ENCODE measurements at regions not wholly inside any gene's neighbourhood (a gene's known extent, or its start where the extent isn't known, plus 50 kb on each side); places are given as distances from the start of the nearest gene placed in this dataset.

- Histone ChIP-seq H3K27ac (ENCODE audit: low read depth in 2 of 2, low read length in 2 of 2) (no peak overlapping the region), H3K4me1 (ENCODE audit: control insufficient read depth in 2 of 2, insufficient read depth in 2 of 2, low read length in 2 of 2) (no peaks in the 10 kb centered on the region), H3K27me3 (ENCODE audit: control insufficient read depth in 2 of 2, insufficient read depth in 2 of 2, low read length in 2 of 2) (no peaks in the 10 kb centered on the region), H3K9ac (ENCODE audit: low read depth in 1 of 2, low read length in 2 of 2) (no peak overlapping the region), H3K9me3 (ENCODE audit: control insufficient read depth in 2 of 2, low read length in 2 of 2) (no peaks in the 10 kb centered on the region), H3K36me3 (ENCODE audit: control insufficient read depth in 2 of 2, insufficient read depth in 2 of 2, low read length in 2 of 2) (no peaks in the 10 kb centered on the region), H3K4me3 (ENCODE audit: low read length in 2 of 2) (no peak overlapping the region)
Measured at GRCh38 chr6:90435207-90435899, 138.7 kb upstream of the BACH2 start.

GRCh38 chr6:90434094-90434493 is 137.5 kb upstream of the BACH2 start:
- H3K27ac ChIP-seq (ENCODE audit: low read depth in 2 of 2, low read length in 2 of 2): no peak overlapping the region
- peaks cover 0 to 2% of the 10 kb centered on the region in 2 donors for H3K9me3 ChIP-seq (ENCODE audit: control insufficient read depth in 2 of 2, low read length in 2 of 2)
- H3K9ac ChIP-seq (ENCODE audit: low read depth in 1 of 2, low read length in 2 of 2): no peak overlapping the region
- H3K4me1 ChIP-seq (ENCODE audit: control insufficient read depth in 2 of 2, insufficient read depth in 2 of 2, low read length in 2 of 2): no peaks in the 10 kb centered on the region
- H3K27me3 ChIP-seq (ENCODE audit: control insufficient read depth in 2 of 2, insufficient read depth in 2 of 2, low read length in 2 of 2): no peaks in the 10 kb centered on the region
- no peaks in the 10 kb centered on the region for H3K36me3 ChIP-seq (ENCODE audit: control insufficient read depth in 2 of 2, insufficient read depth in 2 of 2, low read length in 2 of 2)
- no peak overlapping the region for H3K4me3 ChIP-seq (ENCODE audit: low read length in 2 of 2)

- no peaks in the 10 kb centered on the region for H3K4me1 ChIP-seq (ENCODE audit: control insufficient read depth in 2 of 2, insufficient read depth in 2 of 2, low read length in 2 of 2)
- H3K36me3 ChIP-seq (ENCODE audit: control insufficient read depth in 2 of 2, insufficient read depth in 2 of 2, low read length in 2 of 2): no peaks in the 10 kb centered on the region
- H3K9me3 ChIP-seq (ENCODE audit: control insufficient read depth in 2 of 2, low read length in 2 of 2): peaks cover 0 to 2% of the 10 kb centered on the region in 2 donors
- no peak overlapping the region for H3K4me3 ChIP-seq (ENCODE audit: low read length in 2 of 2)
- H3K27me3 ChIP-seq (ENCODE audit: control insufficient read depth in 2 of 2, insufficient read depth in 2 of 2, low read length in 2 of 2): no peaks in the 10 kb centered on the region
- no peak overlapping the region for H3K9ac ChIP-seq (ENCODE audit: low read depth in 1 of 2, low read length in 2 of 2)
- H3K27ac ChIP-seq (ENCODE audit: low read depth in 2 of 2, low read length in 2 of 2): no peak overlapping the region
Measured at GRCh38 chr6:90432937-90433336, 136.3 kb upstream of the BACH2 start.

GRCh38 chr6:90432041-90432775 is 135.6 kb upstream of the BACH2 start:
- H3K4me1 ChIP-seq (ENCODE audit: control insufficient read depth in 2 of 2, insufficient read depth in 2 of 2, low read length in 2 of 2): no peaks in the 10 kb centered on the region
- H3K27ac ChIP-seq (ENCODE audit: low read depth in 2 of 2, low read length in 2 of 2): no peak overlapping the region
- no peaks in the 10 kb centered on the region for H3K36me3 ChIP-seq (ENCODE audit: control insufficient read depth in 2 of 2, insufficient read depth in 2 of 2, low read length in 2 of 2)
- H3K9ac ChIP-seq (ENCODE audit: low read depth in 1 of 2, low read length in 2 of 2): no peak overlapping the region
- no peaks in the 10 kb centered on the region for H3K27me3 ChIP-seq (ENCODE audit: control insufficient read depth in 2 of 2, insufficient read depth in 2 of 2, low read length in 2 of 2)
- no peak overlapping the region for H3K4me3 ChIP-seq (ENCODE audit: low read length in 2 of 2)
- H3K9me3 ChIP-seq (ENCODE audit: control insufficient read depth in 2 of 2, low read length in 2 of 2): peaks cover 0 to 2% of the 10 kb centered on the region in 2 donors

- no peak overlapping the region for H3K9ac ChIP-seq (ENCODE audit: low read depth in 1 of 2, low read length in 2 of 2)
- H3K9me3 ChIP-seq (ENCODE audit: control insufficient read depth in 2 of 2, low read length in 2 of 2): peaks cover 0 to 2% of the 10 kb centered on the region in 2 donors
- H3K27me3 ChIP-seq (ENCODE audit: control insufficient read depth in 2 of 2, insufficient read depth in 2 of 2, low read length in 2 of 2): no peaks in the 10 kb centered on the region
- no peaks in the 10 kb centered on the region for H3K4me1 ChIP-seq (ENCODE audit: control insufficient read depth in 2 of 2, insufficient read depth in 2 of 2, low read length in 2 of 2)
- no peaks in the 10 kb centered on the region for H3K36me3 ChIP-seq (ENCODE audit: control insufficient read depth in 2 of 2, insufficient read depth in 2 of 2, low read length in 2 of 2)
- no peak overlapping the region for H3K27ac ChIP-seq (ENCODE audit: low read depth in 2 of 2, low read length in 2 of 2)
- no peak overlapping the region for H3K4me3 ChIP-seq (ENCODE audit: low read length in 2 of 2)
Measured at GRCh38 chr6:90431576-90431975, 134.9 kb upstream of the BACH2 start.

- Histone ChIP-seq H3K27ac (ENCODE audit: low read depth in 2 of 2, low read length in 2 of 2) (no peak overlapping the region), H3K4me3 (ENCODE audit: low read length in 2 of 2) (no peak overlapping the region), H3K36me3 (ENCODE audit: control insufficient read depth in 2 of 2, insufficient read depth in 2 of 2, low read length in 2 of 2) (no peaks in the 10 kb centered on the region), H3K4me1 (ENCODE audit: control insufficient read depth in 2 of 2, insufficient read depth in 2 of 2, low read length in 2 of 2) (no peaks in the 10 kb centered on the region), H3K9ac (ENCODE audit: low read depth in 1 of 2, low read length in 2 of 2) (no peak overlapping the region), H3K27me3 (ENCODE audit: control insufficient read depth in 2 of 2, insufficient read depth in 2 of 2, low read length in 2 of 2) (no peaks in the 10 kb centered on the region), H3K9me3 (ENCODE audit: control insufficient read depth in 2 of 2, low read length in 2 of 2) (peaks cover 0 to 2% of the 10 kb centered on the region in 2 donors)
Measured at GRCh38 chr6:90429713-90430112, 133.1 kb upstream of the BACH2 start.

- Histone ChIP-seq H3K9ac (ENCODE audit: low read depth in 1 of 2, low read length in 2 of 2) (no peak overlapping the region), H3K36me3 (ENCODE audit: control insufficient read depth in 2 of 2, insufficient read depth in 2 of 2, low read length in 2 of 2) (no peaks in the 10 kb centered on the region), H3K9me3 (ENCODE audit: control insufficient read depth in 2 of 2, low read length in 2 of 2) (peaks cover 0 to 2% of the 10 kb centered on the region in 2 donors), H3K4me1 (ENCODE audit: control insufficient read depth in 2 of 2, insufficient read depth in 2 of 2, low read length in 2 of 2) (no peaks in the 10 kb centered on the region), H3K4me3 (ENCODE audit: low read length in 2 of 2) (no peak overlapping the region), H3K27ac (ENCODE audit: low read depth in 2 of 2, low read length in 2 of 2) (no peak overlapping the region), H3K27me3 (ENCODE audit: control insufficient read depth in 2 of 2, insufficient read depth in 2 of 2, low read length in 2 of 2) (no peaks in the 10 kb centered on the region)
Measured at GRCh38 chr6:90428514-90428913, 131.9 kb upstream of the BACH2 start.

- Histone ChIP-seq H3K27ac (ENCODE audit: low read depth in 2 of 2, low read length in 2 of 2) (no peak overlapping the region), H3K36me3 (ENCODE audit: control insufficient read depth in 2 of 2, insufficient read depth in 2 of 2, low read length in 2 of 2) (no peaks in the 10 kb centered on the region), H3K4me1 (ENCODE audit: control insufficient read depth in 2 of 2, insufficient read depth in 2 of 2, low read length in 2 of 2) (no peaks in the 10 kb centered on the region), H3K9me3 (ENCODE audit: control insufficient read depth in 2 of 2, low read length in 2 of 2) (peaks cover 0 to 2% of the 10 kb centered on the region in 2 donors), H3K9ac (ENCODE audit: low read depth in 1 of 2, low read length in 2 of 2) (no peak overlapping the region), H3K27me3 (ENCODE audit: control insufficient read depth in 2 of 2, insufficient read depth in 2 of 2, low read length in 2 of 2) (no peaks in the 10 kb centered on the region), H3K4me3 (ENCODE audit: low read length in 2 of 2) (no peak overlapping the region)
Measured at GRCh38 chr6:90425161-90425641, 128.6 kb upstream of the BACH2 start.

GRCh38 chr6:90424580-90424979 is 127.9 kb upstream of the BACH2 start:
- Histone ChIP-seq H3K27ac (ENCODE audit: low read depth in 2 of 2, low read length in 2 of 2) (no peak overlapping the region), H3K9ac (ENCODE audit: low read depth in 1 of 2, low read length in 2 of 2) (no peak overlapping the region), H3K9me3 (ENCODE audit: control insufficient read depth in 2 of 2, low read length in 2 of 2) (peaks cover 0 to 2% of the 10 kb centered on the region in 2 donors), H3K4me1 (ENCODE audit: control insufficient read depth in 2 of 2, insufficient read depth in 2 of 2, low read length in 2 of 2) (no peaks in the 10 kb centered on the region), H3K36me3 (ENCODE audit: control insufficient read depth in 2 of 2, insufficient read depth in 2 of 2, low read length in 2 of 2) (no peaks in the 10 kb centered on the region), H3K27me3 (ENCODE audit: control insufficient read depth in 2 of 2, insufficient read depth in 2 of 2, low read length in 2 of 2) (no peaks in the 10 kb centered on the region), H3K4me3 (ENCODE audit: low read length in 2 of 2) (no peak overlapping the region)

GRCh38 chr6:90421666-90422065 is 125.0 kb upstream of the BACH2 start:
- no peak overlapping the region for H3K4me3 ChIP-seq (ENCODE audit: low read length in 2 of 2)
- H3K27ac ChIP-seq (ENCODE audit: low read depth in 2 of 2, low read length in 2 of 2): no peak overlapping the region
- no peak overlapping the region for H3K9ac ChIP-seq (ENCODE audit: low read depth in 1 of 2, low read length in 2 of 2)
- H3K36me3 ChIP-seq (ENCODE audit: control insufficient read depth in 2 of 2, insufficient read depth in 2 of 2, low read length in 2 of 2): no peaks in the 10 kb centered on the region
- H3K27me3 ChIP-seq (ENCODE audit: control insufficient read depth in 2 of 2, insufficient read depth in 2 of 2, low read length in 2 of 2): no peaks in the 10 kb centered on the region
- no peaks in the 10 kb centered on the region for H3K4me1 ChIP-seq (ENCODE audit: control insufficient read depth in 2 of 2, insufficient read depth in 2 of 2, low read length in 2 of 2)
- H3K9me3 ChIP-seq (ENCODE audit: control insufficient read depth in 2 of 2, low read length in 2 of 2): no peaks in the 10 kb centered on the region
